SU-DHL-6 (cell line): ENCODE measurements at regions not wholly inside any gene's neighbourhood (a gene's known extent, or its start where the extent isn't known, plus 50 kb on each side); places are given as distances from the start of the nearest gene placed in this dataset.

Experiments
- H2AFZ ChIP-seq: fragments of 200-600 bp; sonication (generic); 2 replicates; pipeline ENCODE4 v1.6.1; 2014; ENCODE audit warnings: low read depth, mild to moderate bottlenecking, moderate library complexity, mixed read lengths, antibody characterized with exemption, low read length; ENCODE audit not compliant: severe bottlenecking
- H3F3A ChIP-seq: fragments of 200-600 bp; shearing (Covaris generic); 2 replicates; pipeline ENCODE4 v1.6.0; 2016; ENCODE audit warnings: antibody characterized with exemption, mild to moderate bottlenecking; ENCODE audit not compliant: insufficient read depth
- H3K27ac ChIP-seq: fragments of 200-600 bp; sonication (generic); 2 replicates; pipeline ENCODE4 v1.5.1; 2016; ENCODE audit warnings: low read depth, mild to moderate bottlenecking, low read length, moderate library complexity, mixed read lengths
- H3K27me3 ChIP-seq: fragments of 200-600 bp; sonication (generic), shearing (Covaris generic); 2 replicates; pipeline ENCODE4 v1.6.0; 2014; ENCODE audit warnings: mild to moderate bottlenecking, low read length
- H3K36me3 ChIP-seq: fragments of 200-600 bp; sonication (generic); 2 replicates; pipeline ENCODE4 v1.6.1; 2014; ENCODE audit warnings: mild to moderate bottlenecking, low read length, mixed read lengths
- H3K4me2 ChIP-seq: fragments of 300-600, 200-600 bp; shearing (Covaris generic), sonication (generic); 2 replicates; pipeline ENCODE4 v1.6.0; 2014; ENCODE audit warnings: low read length, low read depth, mild to moderate bottlenecking; ENCODE audit not compliant: poor library complexity, severe bottlenecking
- H3K4me3 ChIP-seq: fragments of 200-600 bp; sonication (generic); 2 replicates; pipeline ENCODE4 v1.5.1; 2014; ENCODE audit warnings: antibody characterized with exemption, low read length, mild to moderate bottlenecking, mixed read lengths; ENCODE audit not compliant: insufficient read depth, poor library complexity, severe bottlenecking
- H3K79me2 ChIP-seq: fragments of 200-600 bp; sonication (generic); 2 replicates; pipeline ENCODE4 v1.6.1; 2014; ENCODE audit warnings: mild to moderate bottlenecking, low read length, moderate library complexity; ENCODE audit not compliant: insufficient read depth
- H3K9ac ChIP-seq: fragments of 200-600 bp; sonication (generic); 2 replicates; pipeline ENCODE4 v1.7.0; 2014; ENCODE audit warnings: mild to moderate bottlenecking, low read length
- H3K9me2 ChIP-seq: fragments of 200-600 bp; sonication (generic); replicated peaks from 2 replicates; pipeline ENCODE4 v1.6.1; 2014; ENCODE audit warnings: low read length; ENCODE audit not compliant: insufficient read depth
- H3K9me3 ChIP-seq: fragments of 200-600 bp; sonication (generic); 2 replicates; pipeline ENCODE4 v1.6.1; 2014; ENCODE audit warnings: low read length, mixed read lengths; ENCODE audit not compliant: insufficient read depth
- H4K20me1 ChIP-seq: fragments of 200-600 bp; sonication (generic); 2 replicates; pipeline ENCODE4 v1.6.1; 2014; ENCODE audit warnings: low read depth, mild to moderate bottlenecking, antibody characterized with exemption, low read length, moderate library complexity, mixed read lengths
- EZH2phosphoT487 ChIP-seq: fragments of 200-600 bp; sonication (generic), shearing (Covaris generic); conservative IDR thresholded peaks from 2 replicates; pipeline ENCODE4 v1.6.1; 2018; ENCODE audit warnings: mild to moderate bottlenecking, antibody characterized with exemption, low read length, moderate library complexity, mixed read lengths
- TF ChIP-seq, protein P1 (sequence below): fragments of 200-600 bp; sonication (generic); IDR thresholded peaks from one replicate; pipeline ENCODE4 v1.5.1; 2017; ENCODE audit warnings: antibody characterized with exemption, mild to moderate bottlenecking, low read length, moderate library complexity; ENCODE audit not compliant: insufficient read depth, poor library complexity, severe bottlenecking

- Histone ChIP-seq H3K9me2 (no peaks in the 10 kb centered on the region), H3K27me3 (no peaks in the 10 kb centered on the region), H4K20me1 (no peaks in the 10 kb centered on the region), H3K27ac (no peak overlapping the region), H3K4me2 (no peak overlapping the region), H3K9me3 (no peaks in the 10 kb centered on the region), H3K36me3 (no peaks in the 10 kb centered on the region), H3K4me3 (no peak overlapping the region), H3K9ac (no peak overlapping the region), H3F3A (no peaks in the 10 kb centered on the region), H2AFZ (no peak overlapping the region), H3K79me2 (no peaks in the 10 kb centered on the region)
- TF ChIP-seq, protein P1, sequence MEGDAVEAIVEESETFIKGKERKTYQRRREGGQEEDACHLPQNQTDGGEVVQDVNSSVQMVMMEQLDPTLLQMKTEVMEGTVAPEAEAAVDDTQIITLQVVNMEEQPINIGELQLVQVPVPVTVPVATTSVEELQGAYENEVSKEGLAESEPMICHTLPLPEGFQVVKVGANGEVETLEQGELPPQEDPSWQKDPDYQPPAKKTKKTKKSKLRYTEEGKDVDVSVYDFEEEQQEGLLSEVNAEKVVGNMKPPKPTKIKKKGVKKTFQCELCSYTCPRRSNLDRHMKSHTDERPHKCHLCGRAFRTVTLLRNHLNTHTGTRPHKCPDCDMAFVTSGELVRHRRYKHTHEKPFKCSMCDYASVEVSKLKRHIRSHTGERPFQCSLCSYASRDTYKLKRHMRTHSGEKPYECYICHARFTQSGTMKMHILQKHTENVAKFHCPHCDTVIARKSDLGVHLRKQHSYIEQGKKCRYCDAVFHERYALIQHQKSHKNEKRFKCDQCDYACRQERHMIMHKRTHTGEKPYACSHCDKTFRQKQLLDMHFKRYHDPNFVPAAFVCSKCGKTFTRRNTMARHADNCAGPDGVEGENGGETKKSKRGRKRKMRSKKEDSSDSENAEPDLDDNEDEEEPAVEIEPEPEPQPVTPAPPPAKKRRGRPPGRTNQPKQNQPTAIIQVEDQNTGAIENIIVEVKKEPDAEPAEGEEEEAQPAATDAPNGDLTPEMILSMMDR: no peak
- no peak for TF ChIP-seq EZH2phosphoT487
Measured at GRCh38 chr1:195158091-195158490, 1450.1 kb downstream of the KCNT2 start.

DNA sequence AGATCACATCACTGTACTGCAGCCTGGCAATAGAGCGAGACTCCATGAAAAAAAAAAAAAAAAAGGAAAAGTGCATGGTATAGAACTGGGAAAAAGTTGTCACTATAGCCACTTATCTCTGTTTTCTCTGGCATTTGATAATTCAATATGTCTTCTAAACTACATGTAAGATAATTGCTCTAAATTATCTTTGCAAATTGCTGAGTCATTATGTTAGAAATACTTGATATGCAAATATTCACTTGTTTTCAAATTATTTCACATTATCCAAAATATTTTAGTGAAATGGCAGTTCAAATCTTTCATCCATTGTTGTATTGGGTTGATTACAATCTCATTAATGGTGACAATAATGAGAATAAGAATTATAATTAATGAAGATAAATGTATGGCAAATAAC, 1455.1 kb downstream of the KCNT2 start:
- Histone ChIP-seq H3K9me2 (no peaks in the 10 kb centered on the region), H3K4me3 (no peak overlapping the region), H3K27me3 (no peaks in the 10 kb centered on the region), H3K27ac (no peak overlapping the region), H3K4me2 (no peak overlapping the region), H3K9ac (no peak overlapping the region), H3K36me3 (no peaks in the 10 kb centered on the region), H3F3A (0 out of 2 replicates have a peak, but pooled peaks cover 4% of the 10 kb centered on the region), H4K20me1 (no peaks in the 10 kb centered on the region), H2AFZ (no peak overlapping the region), H3K9me3 (no peaks in the 10 kb centered on the region), H3K79me2 (no peaks in the 10 kb centered on the region)
- TF ChIP-seq, protein P1: no peak
- TF ChIP-seq EZH2phosphoT487: no peak

GRCh38 chr1:195150768-195151167, 1457.5 kb downstream of the KCNT2 start:
- Histone ChIP-seq H3K4me3 (no peak overlapping the region), H3K9me2 (no peaks in the 10 kb centered on the region), H3K36me3 (no peaks in the 10 kb centered on the region), H3K27me3 (no peaks in the 10 kb centered on the region), H3K27ac (no peak overlapping the region), H3K9ac (no peak overlapping the region), H3K9me3 (no peaks in the 10 kb centered on the region), H4K20me1 (no peaks in the 10 kb centered on the region), H3F3A (0 out of 2 replicates have a peak, but pooled peaks cover 4% of the 10 kb centered on the region), H2AFZ (no peak overlapping the region), H3K79me2 (no peaks in the 10 kb centered on the region), H3K4me2 (no peak overlapping the region)
- TF ChIP-seq EZH2phosphoT487: no peak
- TF ChIP-seq, protein P1: no peak
